ENCODE measurements at regions not wholly inside any gene's neighbourhood (a gene's known extent, or its start where the extent isn't known, plus 50 kb on each side); places are given as distances from the start of the nearest gene placed in this dataset.

DNA sequence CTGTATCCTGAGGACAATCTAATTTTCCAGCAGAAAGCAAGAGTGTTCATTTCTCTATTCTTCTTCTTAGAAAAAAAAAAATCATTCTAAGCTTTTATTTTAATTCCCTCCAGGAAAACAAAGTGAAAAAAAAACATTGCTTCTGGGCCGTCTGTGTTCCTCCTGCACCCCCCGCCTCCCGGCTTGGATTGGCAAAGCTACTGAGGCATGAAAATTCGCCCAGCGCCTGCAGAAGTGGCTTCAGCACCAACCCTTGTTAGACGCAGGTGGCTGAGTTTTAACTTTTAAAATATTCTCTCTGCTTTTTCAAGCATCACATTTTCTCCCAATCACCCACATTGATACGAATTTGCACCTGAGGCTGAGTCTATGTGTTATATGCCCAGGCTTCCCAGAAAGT, 401.6 kb downstream of the BRD1 start:
- TF ChIP-seq POLR2AphosphoS5 (IDR thresholded peaks at IDR 0.05; ENCODE audit: low read depth, low read length) = no peak
- no peak for TF ChIP-seq POLR2A (IDR thresholded peaks at IDR 0.05; ENCODE audit: low read depth, low read length)
- no peak for TF ChIP-seq TAF1 (IDR thresholded peaks at IDR 0.05; ENCODE audit: low read depth, low read length)
- no peak for TF ChIP-seq SPI1 (IDR thresholded peaks at IDR 0.05; ENCODE audit: low read depth, low read length)
- no peak for TF ChIP-seq POU2F2 (IDR thresholded peaks at IDR 0.05; ENCODE audit: low read depth, low read length)
- no peak for TF ChIP-seq PAX5 (IDR thresholded peaks at IDR 0.05; ENCODE audit: insufficient read depth, low read length, severe bottlenecking)

All from GM12891 (cell line).